ENCODE measurements at regions not wholly inside any gene's neighbourhood (a gene's known extent, or its start where the extent isn't known, plus 50 kb on each side); places are given as distances from the start of the nearest gene placed in this dataset.

- TF ChIP-seq CTCF (IDR thresholded peaks at IDR 0.05) (no peak), POLR2A (IDR thresholded peaks at IDR 0.05) (no peak)
Observed at GRCh38 chr21:16741141-16741665, 771.6 kb upstream of the CXADR start.
